ENCODE measurements at regions not wholly inside any gene's neighbourhood (a gene's known extent, or its start where the extent isn't known, plus 50 kb on each side); places are given as distances from the start of the nearest gene placed in this dataset.

DNA sequence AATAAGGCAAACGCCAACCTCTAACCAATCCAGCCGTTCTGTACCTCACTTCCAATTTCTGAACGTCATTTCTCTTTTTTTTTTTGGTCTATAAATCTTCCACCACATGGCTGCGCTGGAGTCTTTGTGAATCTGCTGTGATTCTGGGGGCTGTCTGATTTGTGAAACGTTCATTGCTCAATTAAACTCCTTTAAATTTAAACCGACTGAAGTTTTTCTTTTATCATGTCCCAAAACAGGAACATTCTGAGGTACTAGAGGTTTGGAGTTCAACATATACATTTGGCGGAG is 65.5 kb upstream of the BACH1 start:
- H2BK12ac ChIP-seq (ENCODE audit: low read length) = no peak overlapping the region
- H3K9ac ChIP-seq (ENCODE audit: low read length) = no peak overlapping the region
- no peaks in the 10 kb centered on the region for H3K27me3 ChIP-seq (ENCODE audit: insufficient read depth, low read length)
- no peak overlapping the region for H3K4me3 ChIP-seq (ENCODE audit: low read depth, low read length)
- no peak overlapping the region for H3K14ac ChIP-seq (ENCODE audit: low read length)
- H3K4me2 ChIP-seq (ENCODE audit: low read length) = no peak overlapping the region
- no CpG with 5 or more reads among the region's 7 CpGs for WGBS (ENCODE audit: extremely low coverage, insufficient coverage, insufficient read length)
- H3K79me2 ChIP-seq (ENCODE audit: control insufficient read depth, insufficient read depth, low read length, poor library complexity) = no peaks in the 10 kb centered on the region
- H3K79me1 ChIP-seq (ENCODE audit: low read length) = peaks cover 7% of the 10 kb centered on the region
- H3K27ac ChIP-seq (ENCODE audit: low read depth, low read length) = no peak overlapping the region
- no peak for DNase-seq
- no peak overlapping the region for H2BK5ac ChIP-seq (ENCODE audit: low read depth, low read length, poor library complexity)
- H3K36me3 ChIP-seq (ENCODE audit: control insufficient read depth in 1 of 2, insufficient read depth in 2 of 2, low read length in 2 of 2) = no peaks in the 10 kb centered on the region
- no peak overlapping the region for H3K18ac ChIP-seq (ENCODE audit: low read length)
- H3K9me3 ChIP-seq (ENCODE audit: insufficient read depth, low read depth, low read length) = no peaks in the 10 kb centered on the region
- no peak overlapping the region for H2BK120ac ChIP-seq (ENCODE audit: insufficient read depth, low read length, poor library complexity)
- no peak overlapping the region for H3K4ac ChIP-seq (ENCODE audit: low read depth, low read length)
- H4K91ac ChIP-seq (ENCODE audit: low read depth, low read length) = no peak overlapping the region
- no peak overlapping the region for H2AFZ ChIP-seq (ENCODE audit: insufficient read depth, low read length, poor library complexity)
- peaks cover 0 to 3% of the 10 kb centered on the region in 2 experiments for H3K4me1 ChIP-seq (ENCODE audit: control insufficient read depth in 1 of 2, insufficient read depth in 2 of 2, low read length in 2 of 2)
- no peak overlapping the region for H4K12ac ChIP-seq (ENCODE audit: low read depth, low read length)
- no peak overlapping the region for H2AK5ac ChIP-seq (ENCODE audit: low read length)
- no peak overlapping the region for H3K23ac ChIP-seq (ENCODE audit: low read length)
- no peak overlapping the region for H4K8ac ChIP-seq (ENCODE audit: low read depth, low read length)

DNA sequence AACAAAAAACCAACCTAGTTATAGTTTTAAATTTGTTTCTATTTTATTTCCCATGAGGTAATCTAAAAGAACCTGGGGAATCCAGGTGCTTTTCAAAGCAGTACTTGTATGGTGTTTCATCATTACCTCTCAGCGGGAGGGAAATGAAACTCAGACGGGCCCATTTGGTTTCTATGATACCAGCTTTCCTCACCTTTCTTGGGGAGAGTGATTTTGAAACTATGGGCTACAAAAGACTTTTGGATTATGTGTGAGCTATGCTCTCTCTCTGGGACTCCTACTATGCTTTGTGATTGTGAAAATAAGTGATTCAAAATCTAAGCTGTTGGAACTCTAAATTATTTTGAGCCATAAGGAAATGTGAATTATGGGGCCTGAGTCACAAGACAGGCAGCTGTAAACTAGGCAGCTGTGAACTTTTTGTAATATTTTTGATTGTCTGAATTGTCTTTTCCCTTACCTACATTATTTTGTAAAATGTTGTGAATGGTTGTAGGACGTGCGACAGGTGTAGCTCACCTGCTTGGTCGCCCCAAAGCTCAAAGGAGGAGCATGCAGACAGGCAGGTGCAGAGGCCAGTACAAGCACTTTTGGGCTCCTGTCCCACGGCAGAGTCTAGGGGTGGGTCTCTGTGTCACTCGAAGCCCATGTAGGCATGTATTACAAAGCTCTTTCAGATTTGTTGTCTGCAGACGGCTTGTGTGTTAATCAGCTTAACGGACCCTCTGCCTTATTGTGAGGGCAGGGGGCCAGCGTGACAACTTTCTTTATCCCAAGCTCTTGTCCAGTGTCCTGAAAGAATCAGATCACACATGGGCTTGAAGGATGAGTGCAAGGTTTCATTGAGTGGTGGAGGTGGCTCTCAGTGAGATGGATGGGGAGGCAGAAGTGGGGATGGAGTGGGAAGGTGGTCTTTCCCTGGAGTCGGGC is 64.8 kb upstream of the BACH1 start:
- Histone ChIP-seq H4K91ac (ENCODE audit: low read depth, low read length) (no peak overlapping the region), H3K4me1 (ENCODE audit: control insufficient read depth in 1 of 2, insufficient read depth in 2 of 2, low read length in 2 of 2) (peaks cover 0 to 3% of the 10 kb centered on the region in 2 experiments), H3K4me2 (ENCODE audit: low read length) (no peak overlapping the region), H3K36me3 (ENCODE audit: control insufficient read depth in 1 of 2, insufficient read depth in 2 of 2, low read length in 2 of 2) (no peaks in the 10 kb centered on the region), H2AFZ (ENCODE audit: insufficient read depth, low read length, poor library complexity) (no peak overlapping the region), H3K14ac (ENCODE audit: low read length) (no peak overlapping the region), H3K79me1 (ENCODE audit: low read length) (peaks cover 7% of the 10 kb centered on the region), H4K12ac (ENCODE audit: low read depth, low read length) (no peak overlapping the region), H3K4ac (ENCODE audit: low read depth, low read length) (no peak overlapping the region), H2BK120ac (ENCODE audit: insufficient read depth, low read length, poor library complexity) (no peak overlapping the region), H3K9ac (ENCODE audit: low read length) (no peak overlapping the region), H3K9me3 (ENCODE audit: insufficient read depth, low read depth, low read length) (no peaks in the 10 kb centered on the region), H3K23ac (ENCODE audit: low read length) (no peak overlapping the region), H2BK12ac (ENCODE audit: low read length) (peak overlapping the region; percentile 12), H3K79me2 (ENCODE audit: control insufficient read depth, insufficient read depth, low read length, poor library complexity) (no peaks in the 10 kb centered on the region), H2AK5ac (ENCODE audit: low read length) (peak overlapping the region; percentile 53), H4K8ac (ENCODE audit: low read depth, low read length) (no peak overlapping the region), H3K27me3 (ENCODE audit: insufficient read depth, low read length) (no peaks in the 10 kb centered on the region), H3K4me3 (ENCODE audit: low read depth, low read length) (no peak overlapping the region), H3K27ac (ENCODE audit: low read depth, low read length) (no peak overlapping the region), H3K18ac (ENCODE audit: low read length) (no peak overlapping the region), H2BK5ac (ENCODE audit: low read depth, low read length, poor library complexity) (no peak overlapping the region)
- peak; percentile 18 to 51 for DNase-seq
- no CpG with 5 or more reads among the region's 11 CpGs for WGBS (ENCODE audit: extremely low coverage, insufficient coverage, insufficient read length)

DNA sequence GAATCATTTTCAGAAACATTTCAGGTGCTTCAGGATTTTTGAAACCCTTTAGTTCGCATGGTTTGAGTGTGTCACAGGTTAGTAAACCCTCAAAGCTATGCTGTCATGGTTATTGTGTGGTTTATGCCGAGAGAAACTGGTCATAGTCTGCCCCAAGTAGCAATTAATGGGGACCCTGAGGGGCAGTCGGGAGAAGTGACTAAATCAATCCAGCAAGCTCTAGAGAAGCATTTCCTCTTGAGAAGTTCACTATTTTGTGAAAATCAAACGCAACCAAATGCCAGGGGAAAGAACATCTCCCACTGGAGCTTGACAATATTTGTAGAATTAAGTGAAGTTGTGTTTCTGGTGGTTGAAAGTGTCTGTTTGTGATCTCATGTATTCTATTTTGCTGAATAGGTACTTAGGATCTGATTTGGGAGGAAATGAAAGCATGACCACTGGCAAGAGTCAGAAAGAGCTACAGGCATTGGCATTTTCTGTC is 63.0 kb upstream of the BACH1 start:
- WGBS (ENCODE audit: extremely low coverage, insufficient coverage, insufficient read length) = no CpG with 5 or more reads among the region's 4 CpGs

DNA sequence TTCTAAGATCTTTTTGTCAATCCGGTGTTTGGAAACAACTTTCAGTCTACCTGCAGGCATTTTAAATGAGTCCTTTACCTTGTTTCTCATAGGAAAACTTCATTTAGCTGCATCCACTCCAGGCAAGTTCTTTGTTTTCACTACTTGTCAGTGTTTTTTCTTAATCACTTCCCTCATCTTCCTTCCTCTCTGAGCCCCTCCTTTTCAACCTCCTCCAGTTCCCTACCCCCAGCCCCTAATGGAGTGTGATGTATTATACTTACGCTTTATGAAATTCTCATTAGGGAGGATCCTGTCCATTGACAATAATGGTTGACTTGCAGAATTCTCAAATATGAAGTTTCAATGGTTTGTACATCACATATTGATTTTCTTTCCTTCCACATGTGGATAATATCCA is 62.5 kb upstream of the BACH1 start:
- H3K4me2 ChIP-seq (ENCODE audit: low read length) = no peak overlapping the region
- no peaks in the 10 kb centered on the region for H3K79me2 ChIP-seq (ENCODE audit: control insufficient read depth, insufficient read depth, low read length, poor library complexity)
- H3K79me1 ChIP-seq (ENCODE audit: low read length) = peaks cover 7% of the 10 kb centered on the region
- no peak overlapping the region for H4K12ac ChIP-seq (ENCODE audit: low read depth, low read length)
- H3K9me3 ChIP-seq (ENCODE audit: insufficient read depth, low read depth, low read length) = no peaks in the 10 kb centered on the region
- H2BK5ac ChIP-seq (ENCODE audit: low read depth, low read length, poor library complexity) = no peak overlapping the region
- no CpG with 5 or more reads among the region's 2 CpGs for WGBS (ENCODE audit: extremely low coverage, insufficient coverage, insufficient read length)
- H3K4ac ChIP-seq (ENCODE audit: low read depth, low read length) = no peak overlapping the region
- no peak overlapping the region for H3K27ac ChIP-seq (ENCODE audit: low read depth, low read length)
- H2BK120ac ChIP-seq (ENCODE audit: insufficient read depth, low read length, poor library complexity) = no peak overlapping the region
- H3K27me3 ChIP-seq (ENCODE audit: insufficient read depth, low read length) = no peaks in the 10 kb centered on the region
- H3K4me3 ChIP-seq (ENCODE audit: low read depth, low read length) = no peak overlapping the region
- H2AK5ac ChIP-seq (ENCODE audit: low read length) = no peak overlapping the region
- H2BK12ac ChIP-seq (ENCODE audit: low read length) = no peak overlapping the region
- H3K4me1 ChIP-seq (ENCODE audit: control insufficient read depth in 1 of 2, insufficient read depth in 2 of 2, low read length in 2 of 2) = no peaks in the 10 kb centered on the region
- no peak overlapping the region for H2AFZ ChIP-seq (ENCODE audit: insufficient read depth, low read length, poor library complexity)
- H4K8ac ChIP-seq (ENCODE audit: low read depth, low read length) = no peak overlapping the region
- no peak overlapping the region for H3K18ac ChIP-seq (ENCODE audit: low read length)
- no peak overlapping the region for H3K23ac ChIP-seq (ENCODE audit: low read length)
- no peak for DNase-seq
- no peaks in the 10 kb centered on the region for H3K36me3 ChIP-seq (ENCODE audit: control insufficient read depth in 1 of 2, insufficient read depth in 2 of 2, low read length in 2 of 2)
- no peak overlapping the region for H3K9ac ChIP-seq (ENCODE audit: low read length)
- no peak overlapping the region for H3K14ac ChIP-seq (ENCODE audit: low read length)
- no peak overlapping the region for H4K91ac ChIP-seq (ENCODE audit: low read depth, low read length)

More for the DNA sequence above, 63.0 kb upstream of the BACH1 start:
- Histone ChIP-seq H3K14ac (ENCODE audit: low read length) (no peak overlapping the region), H4K8ac (ENCODE audit: low read depth, low read length) (no peak overlapping the region), H3K4ac (ENCODE audit: low read depth, low read length) (no peak overlapping the region), H2BK120ac (ENCODE audit: insufficient read depth, low read length, poor library complexity) (no peak overlapping the region), H3K9ac (ENCODE audit: low read length) (no peak overlapping the region), H4K12ac (ENCODE audit: low read depth, low read length) (no peak overlapping the region), H3K27ac (ENCODE audit: low read depth, low read length) (no peak overlapping the region), H3K4me1 (ENCODE audit: control insufficient read depth in 1 of 2, insufficient read depth in 2 of 2, low read length in 2 of 2) (peaks cover 0 to 3% of the 10 kb centered on the region in 2 experiments), H2AFZ (ENCODE audit: insufficient read depth, low read length, poor library complexity) (no peak overlapping the region), H3K4me2 (ENCODE audit: low read length) (no peak overlapping the region), H4K91ac (ENCODE audit: low read depth, low read length) (no peak overlapping the region), H3K9me3 (ENCODE audit: insufficient read depth, low read depth, low read length) (no peaks in the 10 kb centered on the region), H3K79me1 (ENCODE audit: low read length) (peaks cover 7% of the 10 kb centered on the region), H2BK5ac (ENCODE audit: low read depth, low read length, poor library complexity) (no peak overlapping the region), H3K36me3 (ENCODE audit: control insufficient read depth in 1 of 2, insufficient read depth in 2 of 2, low read length in 2 of 2) (no peaks in the 10 kb centered on the region), H3K23ac (ENCODE audit: low read length) (no peak overlapping the region), H3K27me3 (ENCODE audit: insufficient read depth, low read length) (no peaks in the 10 kb centered on the region), H3K79me2 (ENCODE audit: control insufficient read depth, insufficient read depth, low read length, poor library complexity) (no peaks in the 10 kb centered on the region), H2AK5ac (ENCODE audit: low read length) (no peak overlapping the region), H3K4me3 (ENCODE audit: low read depth, low read length) (no peak overlapping the region), H3K18ac (ENCODE audit: low read length) (no peak overlapping the region), H2BK12ac (ENCODE audit: low read length) (no peak overlapping the region)
- no peak for DNase-seq

Data from trophoblast cell (in vitro differentiated cells and primary cell).